ENCODE measurements at regions not wholly inside any gene's neighbourhood (a gene's known extent, or its start where the extent isn't known, plus 50 kb on each side); places are given as distances from the start of the nearest gene placed in this dataset.

- no peak overlapping the region for H3K4me3 Mint-ChIP-seq
- no peaks in the 10 kb centered on the region for H3K9me3 Mint-ChIP-seq
- peak; percentile 14 for DNase-seq
- H3K27ac Mint-ChIP-seq, result no peak overlapping the region
- POLR2A ChIA-PET, result no interaction called here
- H3K4me1 Mint-ChIP-seq, result no peaks in the 10 kb centered on the region
- no peaks in the 10 kb centered on the region for H3K27me3 Mint-ChIP-seq
- H3K36me3 Mint-ChIP-seq (ENCODE audit: low read depth), result no peaks in the 10 kb centered on the region
- CTCF ChIA-PET, result no interaction called here
Observed at GRCh38 chr1:102434421-102434820, 437.7 kb upstream of the OLFM3 start.

GRCh38 chr1:102431253-102431652, 434.5 kb upstream of the OLFM3 start:
- no peak overlapping the region for H3K4me3 Mint-ChIP-seq
- CTCF ChIA-PET, result no interaction called here
- H3K27me3 Mint-ChIP-seq, result no peaks in the 10 kb centered on the region
- POLR2A ChIA-PET, result no interaction called here
- no peak for DNase-seq
- H3K4me1 Mint-ChIP-seq, result no peaks in the 10 kb centered on the region
- no peaks in the 10 kb centered on the region for H3K36me3 Mint-ChIP-seq (ENCODE audit: low read depth)
- no peaks in the 10 kb centered on the region for H3K9me3 Mint-ChIP-seq
- no peak overlapping the region for H3K27ac Mint-ChIP-seq

- no peak for DNase-seq
- POLR2A ChIA-PET, result no interaction called here
- Mint-ChIP-seq H3K36me3 (ENCODE audit: low read depth) (no peaks in the 10 kb centered on the region), H3K4me3 (no peak overlapping the region), H3K9me3 (no peaks in the 10 kb centered on the region), H3K4me1 (no peaks in the 10 kb centered on the region), H3K27ac (no peak overlapping the region), H3K27me3 (no peaks in the 10 kb centered on the region)
- CTCF ChIA-PET, result no interaction called here
Observed at GRCh38 chr1:102420034-102420433, 423.3 kb upstream of the OLFM3 start.

All from activated CD4-positive, alpha-beta T cell treated with anti-CD3 and anti-CD28 coated beads, Interleukin-2, amount 10 ng/mL, durations not matched to agents 7 days and 5 days (primary cell).